ENCODE measurements at regions not wholly inside any gene's neighbourhood (a gene's known extent, or its start where the extent isn't known, plus 50 kb on each side); places are given as distances from the start of the nearest gene placed in this dataset.
"Not testable (repeated sequence)": the region's sequence is repeated elsewhere in the genome, so short reads cannot be mapped to it uniquely, and the experiment has no call there.

DNA sequence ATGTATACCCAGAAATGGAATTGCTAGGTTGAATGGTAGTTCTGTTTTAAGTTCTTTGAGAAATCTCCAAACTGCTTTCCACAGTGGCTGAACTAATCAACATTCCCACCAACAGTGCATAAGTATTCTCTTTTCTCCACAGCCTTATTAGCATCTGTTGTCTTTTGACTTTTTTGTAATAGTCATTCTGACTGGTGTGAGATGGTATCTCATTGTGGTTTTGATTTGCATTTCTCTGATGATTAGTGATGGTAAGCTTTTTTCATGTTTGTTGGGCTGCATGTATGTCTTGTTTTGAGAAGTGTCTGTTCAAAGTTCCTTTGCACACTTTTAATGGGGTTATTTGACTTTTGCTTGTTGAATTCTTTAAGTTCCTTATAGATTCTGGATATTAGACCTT, 52.4 kb upstream of the EHHADH start:
- not testable (repeated sequence) for H3K4me1 ChIP-seq (ENCODE audit: control insufficient read depth, insufficient read depth, low read length); H3K4me3 ChIP-seq (ENCODE audit: low read depth, low read length); DNase-seq (ENCODE audit: low read depth in 4 of 6, low spot score in 6 of 6); H3K27ac ChIP-seq (ENCODE audit: low read depth, low read length); H3K27me3 ChIP-seq (ENCODE audit: control insufficient read depth, insufficient read depth, low read length); H3K36me3 ChIP-seq (ENCODE audit: control insufficient read depth, insufficient read depth, low read length); H3K9me3 ChIP-seq (ENCODE audit: control insufficient read depth, insufficient read depth, low read length)

DNA sequence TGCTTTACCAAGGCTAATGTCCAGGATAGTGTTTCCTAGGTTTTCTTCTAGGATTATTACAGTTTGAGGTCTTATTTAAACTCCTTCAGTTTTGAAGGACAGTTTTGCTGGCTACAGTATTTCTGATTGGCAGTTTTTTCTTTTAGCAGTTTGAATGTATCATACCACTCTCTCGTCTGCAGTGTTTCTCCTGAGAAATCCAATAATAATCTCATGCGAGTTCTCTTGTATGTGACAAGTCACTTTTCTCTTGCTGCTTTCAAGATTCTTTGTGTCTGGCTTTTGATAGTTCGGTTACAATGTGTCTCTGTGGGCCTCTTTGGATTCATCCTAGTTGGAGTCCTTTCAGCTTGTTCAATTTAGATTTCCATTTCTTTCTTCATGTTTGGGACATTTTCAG, 53.0 kb upstream of the EHHADH start:
- Histone ChIP-seq H3K27ac (ENCODE audit: low read depth, low read length) (no peak overlapping the region), H3K9me3 (ENCODE audit: control insufficient read depth, insufficient read depth, low read length) (peaks cover 10% of the 10 kb centered on the region), H3K4me1 (ENCODE audit: control insufficient read depth, insufficient read depth, low read length) (no peaks in the 10 kb centered on the region), H3K36me3 (ENCODE audit: control insufficient read depth, insufficient read depth, low read length) (no peaks in the 10 kb centered on the region), H3K4me3 (ENCODE audit: low read depth, low read length) (no peak overlapping the region), H3K27me3 (ENCODE audit: control insufficient read depth, insufficient read depth, low read length) (no peaks in the 10 kb centered on the region)
- no peak for DNase-seq (ENCODE audit: low read depth in 4 of 6, low spot score in 6 of 6)
- 89% methylated on average over 1 of the region's 3 CpGs for WGBS (ENCODE audit: insufficient coverage)

DNA sequence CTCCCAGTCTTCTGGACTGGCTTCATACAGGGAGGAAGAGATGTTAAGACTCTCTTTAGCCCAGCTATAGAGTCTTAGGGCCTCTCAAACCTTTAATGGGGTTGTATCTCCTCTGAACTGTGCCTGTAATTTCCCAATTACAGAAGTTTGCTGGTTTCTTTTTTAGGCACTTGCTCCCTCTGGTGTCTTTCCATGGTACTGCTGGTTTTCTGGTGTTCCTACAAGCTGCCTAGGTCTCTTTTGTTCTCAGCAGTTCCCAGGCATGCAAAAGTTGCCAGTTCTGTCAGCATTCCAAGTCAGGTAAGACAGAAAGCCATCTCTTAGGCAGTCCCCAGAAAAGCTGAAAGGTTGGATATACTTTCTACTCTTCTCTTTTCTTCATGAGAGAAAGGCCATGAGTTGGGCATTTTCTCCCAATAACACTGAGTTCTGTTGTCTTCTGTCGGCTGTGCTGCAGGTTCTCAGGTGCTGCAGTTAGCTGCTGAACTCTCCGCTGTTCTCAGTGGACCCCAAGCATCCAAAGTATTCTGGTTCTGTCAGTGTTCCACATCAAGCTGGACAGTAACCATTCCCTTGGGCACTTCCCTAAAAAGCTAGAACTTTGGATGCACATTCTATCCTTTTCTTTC, 54.4 kb upstream of the EHHADH start:
- H3K27ac ChIP-seq (ENCODE audit: low read depth, low read length): no peak overlapping the region
- no peaks in the 10 kb centered on the region for H3K4me1 ChIP-seq (ENCODE audit: control insufficient read depth, insufficient read depth, low read length)
- H3K36me3 ChIP-seq (ENCODE audit: control insufficient read depth, insufficient read depth, low read length): no peaks in the 10 kb centered on the region
- peaks cover 10% of the 10 kb centered on the region for H3K9me3 ChIP-seq (ENCODE audit: control insufficient read depth, insufficient read depth, low read length)
- no peaks in the 10 kb centered on the region for H3K27me3 ChIP-seq (ENCODE audit: control insufficient read depth, insufficient read depth, low read length)
- peak in 2 of 6 donors; percentile 18 to 29 for DNase-seq (ENCODE audit: low read depth in 4 of 6, low spot score in 6 of 6)
- 96% methylated on average over 2 of the region's 2 CpGs for WGBS (ENCODE audit: insufficient coverage)
- no peak overlapping the region for H3K4me3 ChIP-seq (ENCODE audit: low read depth, low read length)

DNA sequence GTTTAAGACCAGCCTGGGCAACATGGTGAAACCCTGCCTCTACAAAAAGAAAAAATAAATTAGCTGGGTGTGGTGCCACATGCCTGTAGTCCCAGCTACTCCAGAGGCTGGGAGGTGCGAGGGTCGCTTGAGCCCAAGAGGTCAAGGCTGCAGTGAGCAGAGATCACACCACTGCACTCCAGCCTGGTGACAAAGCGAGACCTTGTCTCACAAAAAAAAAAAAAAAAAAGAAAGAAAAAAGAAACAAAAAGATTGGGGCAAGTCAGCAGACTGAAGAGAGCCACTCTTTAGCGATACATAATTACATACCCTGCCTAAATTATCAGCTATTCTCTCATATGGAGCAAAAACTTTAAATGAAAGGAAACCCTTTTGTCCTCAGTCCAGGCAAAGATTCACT, 53.6 kb upstream of the MAP3K13 start:
- Histone ChIP-seq H3K36me3 (ENCODE audit: control insufficient read depth, insufficient read depth, low read length) (no peaks in the 10 kb centered on the region), H3K4me1 (ENCODE audit: control insufficient read depth, insufficient read depth, low read length) (no peaks in the 10 kb centered on the region), H3K27ac (ENCODE audit: low read depth, low read length) (no peak overlapping the region), H3K27me3 (ENCODE audit: control insufficient read depth, insufficient read depth, low read length) (no peaks in the 10 kb centered on the region), H3K9me3 (ENCODE audit: control insufficient read depth, insufficient read depth, low read length) (peaks cover 10% of the 10 kb centered on the region), H3K4me3 (ENCODE audit: low read depth, low read length) (no peak overlapping the region)
- DNase-seq (ENCODE audit: low read depth in 4 of 6, low spot score in 6 of 6): no peak
- WGBS (ENCODE audit: insufficient coverage): 80% methylated on average over 1 of the region's 4 CpGs

DNA sequence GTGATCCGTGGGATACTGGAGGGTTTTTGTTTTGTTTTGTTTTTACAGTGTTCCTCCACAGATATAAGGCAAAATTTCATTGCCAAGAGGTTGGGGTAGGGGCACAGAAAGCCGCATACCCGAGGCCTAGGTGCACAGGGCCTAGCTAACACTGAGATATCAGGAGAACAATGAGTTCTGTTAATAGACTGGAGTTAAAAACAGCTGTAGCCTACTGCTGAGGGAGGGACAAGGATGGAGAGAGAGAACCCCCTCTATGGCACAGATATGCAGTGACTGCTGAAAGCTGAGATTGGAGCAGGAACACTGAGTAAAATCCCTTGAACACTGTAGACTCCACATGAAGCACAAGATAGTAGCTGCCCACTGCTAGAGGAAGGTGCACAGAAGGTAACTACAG, 53.1 kb upstream of the MAP3K13 start:
- no CpG with 5 or more reads among the region's 3 CpGs for WGBS (ENCODE audit: insufficient coverage)
- Histone ChIP-seq H3K9me3 (ENCODE audit: control insufficient read depth, insufficient read depth, low read length) (peaks cover 10% of the 10 kb centered on the region), H3K27ac (ENCODE audit: low read depth, low read length) (no peak overlapping the region), H3K36me3 (ENCODE audit: control insufficient read depth, insufficient read depth, low read length) (no peaks in the 10 kb centered on the region), H3K27me3 (ENCODE audit: control insufficient read depth, insufficient read depth, low read length) (no peaks in the 10 kb centered on the region), H3K4me1 (ENCODE audit: control insufficient read depth, insufficient read depth, low read length) (no peaks in the 10 kb centered on the region), H3K4me3 (ENCODE audit: low read depth, low read length) (no peak overlapping the region)
- DNase-seq (ENCODE audit: low read depth in 4 of 6, low spot score in 6 of 6): no peak

DNA sequence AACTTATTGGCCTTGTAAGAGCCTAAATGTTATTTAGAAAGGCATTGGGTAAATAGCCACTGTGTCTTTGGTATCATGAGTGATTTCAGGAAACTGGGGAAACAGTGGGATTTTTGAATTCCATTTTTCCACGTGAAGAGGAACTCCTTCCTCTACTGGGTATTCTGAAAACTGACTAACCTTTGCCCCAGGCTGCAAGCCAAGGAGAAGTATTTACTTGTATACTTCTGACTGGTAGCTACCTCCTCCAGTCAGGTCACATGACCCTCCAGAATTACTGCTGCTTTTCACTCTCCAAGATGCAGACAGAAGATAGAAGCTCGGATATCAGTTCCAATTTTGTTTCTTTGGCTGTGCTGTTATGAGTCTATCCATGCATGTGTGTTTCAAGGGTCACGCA, 50.9 kb upstream of the MAP3K13 start:
- Histone ChIP-seq H3K4me3 (ENCODE audit: low read depth, low read length) (no peak overlapping the region), H3K4me1 (ENCODE audit: control insufficient read depth, insufficient read depth, low read length) (no peaks in the 10 kb centered on the region), H3K27ac (ENCODE audit: low read depth, low read length) (no peak overlapping the region), H3K36me3 (ENCODE audit: control insufficient read depth, insufficient read depth, low read length) (no peaks in the 10 kb centered on the region), H3K9me3 (ENCODE audit: control insufficient read depth, insufficient read depth, low read length) (peaks cover 10% of the 10 kb centered on the region), H3K27me3 (ENCODE audit: control insufficient read depth, insufficient read depth, low read length) (no peaks in the 10 kb centered on the region)
- no peak for DNase-seq (ENCODE audit: low read depth in 4 of 6, low spot score in 6 of 6)
- WGBS (ENCODE audit: insufficient coverage): 60% methylated on average over 2 of the region's 3 CpGs

Data from spinal cord (tissue), 9 donors.